ENCODE measurements at regions not wholly inside any gene's neighbourhood (a gene's known extent, or its start where the extent isn't known, plus 50 kb on each side); places are given as distances from the start of the nearest gene placed in this dataset.

DNA sequence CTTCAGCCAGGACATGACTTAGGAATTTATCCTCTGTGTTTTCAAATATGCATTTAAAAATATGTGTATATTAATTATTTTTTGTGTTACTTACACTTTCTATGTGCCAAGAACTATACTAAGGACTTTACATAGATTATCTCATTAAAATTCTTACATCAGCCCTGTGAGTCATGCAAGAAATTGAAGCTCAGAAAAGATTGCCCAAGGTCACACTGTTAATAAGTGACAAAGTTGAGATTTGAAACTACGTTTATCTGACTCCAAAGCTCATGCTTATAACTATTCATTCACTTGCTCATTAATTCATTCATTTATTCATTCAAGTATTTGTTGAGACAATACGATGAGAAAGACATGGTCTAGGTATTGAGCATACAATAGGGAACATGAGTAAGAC is 62.9 kb upstream of the CHRDL1 start:
- DNase-seq (ENCODE audit: low read depth in 2 of 2) = no peak

DNA sequence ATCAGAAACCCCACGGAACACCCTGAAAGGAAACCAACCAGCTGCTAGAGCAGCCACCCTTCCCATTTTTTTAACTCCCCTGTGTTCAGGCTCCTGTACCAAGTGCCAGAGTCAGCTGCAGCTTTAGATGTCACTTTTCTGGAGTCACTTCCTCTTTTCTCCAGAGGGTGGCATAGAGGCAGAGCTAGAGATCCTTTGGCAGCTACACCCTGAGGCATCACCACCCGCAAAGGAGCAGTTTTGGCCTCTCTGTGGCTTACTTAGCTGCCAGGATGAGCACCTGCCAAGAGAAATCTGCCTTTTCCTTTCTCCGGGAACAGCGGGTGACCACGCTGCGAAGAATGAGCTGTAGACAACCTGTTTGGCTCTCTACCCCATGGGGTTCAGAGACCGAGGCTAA is 58.0 kb upstream of the CHRDL1 start:
- no peak for DNase-seq (ENCODE audit: low read depth in 2 of 2)

DNA sequence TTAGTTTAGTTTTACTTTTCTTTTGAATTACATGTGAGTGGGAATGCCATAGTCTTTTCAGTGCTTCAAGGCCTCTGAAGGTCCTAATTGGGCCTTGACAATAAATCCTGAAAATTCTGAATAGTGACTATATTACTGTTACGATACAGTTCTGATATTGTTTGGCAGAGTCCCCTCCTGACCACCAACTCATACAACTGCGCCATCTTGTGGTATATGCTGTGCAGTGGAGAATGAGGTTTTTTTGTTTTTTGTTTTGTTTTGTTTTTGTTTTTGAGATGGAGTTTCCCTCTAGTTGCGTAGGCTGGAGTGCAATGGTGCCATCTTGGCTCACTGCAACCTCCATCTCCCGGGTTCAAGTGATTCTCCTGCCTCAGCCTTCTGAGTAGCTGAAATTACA is 56.6 kb upstream of the CHRDL1 start:
- no peak for DNase-seq (ENCODE audit: low read depth in 2 of 2)

DNA sequence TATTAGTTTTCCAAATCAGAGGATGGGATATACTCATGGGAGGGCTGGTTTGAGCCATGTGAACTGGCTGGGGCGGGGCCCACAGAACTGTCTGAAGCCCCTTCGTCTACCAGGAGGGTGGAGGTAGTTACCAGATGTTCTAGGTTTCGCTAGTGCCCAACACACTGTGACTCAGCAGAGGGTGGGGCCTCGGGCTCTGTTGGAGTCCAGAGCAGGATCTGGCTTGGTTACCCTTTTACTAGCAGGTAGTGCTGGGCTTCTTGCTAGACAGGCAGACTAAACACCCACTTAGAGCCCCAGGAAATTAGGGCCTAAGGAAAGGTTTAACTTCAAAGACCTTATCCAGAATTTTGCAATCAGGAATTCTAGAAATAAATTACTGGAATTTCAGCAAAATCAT is 56.2 kb upstream of the CHRDL1 start:
- DNase-seq (ENCODE audit: low read depth in 2 of 2) = no peak

DNA sequence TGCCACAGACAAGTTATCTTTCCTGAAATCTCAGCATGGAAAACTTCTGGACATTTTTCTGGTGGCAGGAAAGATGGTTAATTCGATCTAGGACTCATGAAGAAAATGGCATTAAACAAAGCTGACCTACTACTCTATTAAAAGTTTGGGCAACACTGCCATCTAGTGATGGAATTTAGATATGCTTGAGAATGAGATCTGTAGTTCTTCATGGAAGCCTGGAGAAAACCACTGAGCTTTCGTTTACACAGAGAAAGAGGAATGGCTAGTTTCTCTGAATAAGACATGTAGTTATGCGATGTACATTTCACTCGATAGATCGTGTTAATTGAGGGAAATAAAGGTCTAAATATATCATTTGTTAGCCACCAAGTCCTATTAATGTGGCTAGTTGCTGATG is 51.7 kb upstream of the CHRDL1 start:
- no peak for DNase-seq (ENCODE audit: low read depth in 2 of 2)

GRCh38 chrX:110846071-110846470 is 50.5 kb upstream of the CHRDL1 start:
- DNase-seq (ENCODE audit: low read depth in 2 of 2) = no peak

Measured in stimulated activated CD4-positive, alpha-beta T cell treated with anti-CD3 and anti-CD28 coated beads, Interleukin-15, amount 100 ng/mL, for 48 hours (primary cell).